ENCODE measurements at regions not wholly inside any gene's neighbourhood (a gene's known extent, or its start where the extent isn't known, plus 50 kb on each side); places are given as distances from the start of the nearest gene placed in this dataset.

DNA sequence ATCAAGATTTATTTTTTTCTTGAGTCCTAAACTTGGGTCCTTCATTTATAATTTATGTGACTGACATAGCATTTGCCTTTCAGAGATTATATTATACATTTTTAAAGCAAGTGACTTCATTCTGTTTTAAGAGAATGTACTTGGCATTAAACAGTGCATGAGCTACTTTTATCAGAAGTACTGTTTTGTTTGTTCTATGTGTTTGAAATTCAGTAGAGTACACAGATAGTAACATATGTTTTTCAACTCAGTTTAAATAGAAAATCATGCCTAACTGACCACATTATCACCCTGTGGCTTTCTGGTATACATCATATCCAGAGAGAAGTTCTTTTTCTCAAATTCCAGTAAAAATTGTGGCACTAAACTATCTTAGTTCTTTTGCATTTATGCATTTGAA, 335.3 kb upstream of the CDH18 start:
- TF ChIP-seq, protein P1, sequence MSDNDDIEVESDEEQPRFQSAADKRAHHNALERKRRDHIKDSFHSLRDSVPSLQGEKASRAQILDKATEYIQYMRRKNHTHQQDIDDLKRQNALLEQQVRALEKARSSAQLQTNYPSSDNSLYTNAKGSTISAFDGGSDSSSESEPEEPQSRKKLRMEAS (IDR thresholded peaks at IDR 0.05): no peak
- TF ChIP-seq GABPA (IDR thresholded peaks at IDR 0.05 in 1 of 2, conservative IDR thresholded peaks at IDR 0.05 in 1 of 2) (no peak), JUND (IDR thresholded peaks at IDR 0.05) (no peak), RAD21 (IDR thresholded peaks at IDR 0.05) (no peak), HNF4G (IDR thresholded peaks at IDR 0.05) (no peak), YY1 (IDR thresholded peaks at IDR 0.05) (no peak), RXRA (IDR thresholded peaks at IDR 0.05) (no peak), TAF1 (conservative IDR thresholded peaks at IDR 0.05) (no peak)
- TF ChIP-seq, protein P2, sequence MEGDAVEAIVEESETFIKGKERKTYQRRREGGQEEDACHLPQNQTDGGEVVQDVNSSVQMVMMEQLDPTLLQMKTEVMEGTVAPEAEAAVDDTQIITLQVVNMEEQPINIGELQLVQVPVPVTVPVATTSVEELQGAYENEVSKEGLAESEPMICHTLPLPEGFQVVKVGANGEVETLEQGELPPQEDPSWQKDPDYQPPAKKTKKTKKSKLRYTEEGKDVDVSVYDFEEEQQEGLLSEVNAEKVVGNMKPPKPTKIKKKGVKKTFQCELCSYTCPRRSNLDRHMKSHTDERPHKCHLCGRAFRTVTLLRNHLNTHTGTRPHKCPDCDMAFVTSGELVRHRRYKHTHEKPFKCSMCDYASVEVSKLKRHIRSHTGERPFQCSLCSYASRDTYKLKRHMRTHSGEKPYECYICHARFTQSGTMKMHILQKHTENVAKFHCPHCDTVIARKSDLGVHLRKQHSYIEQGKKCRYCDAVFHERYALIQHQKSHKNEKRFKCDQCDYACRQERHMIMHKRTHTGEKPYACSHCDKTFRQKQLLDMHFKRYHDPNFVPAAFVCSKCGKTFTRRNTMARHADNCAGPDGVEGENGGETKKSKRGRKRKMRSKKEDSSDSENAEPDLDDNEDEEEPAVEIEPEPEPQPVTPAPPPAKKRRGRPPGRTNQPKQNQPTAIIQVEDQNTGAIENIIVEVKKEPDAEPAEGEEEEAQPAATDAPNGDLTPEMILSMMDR (IDR thresholded peaks at IDR 0.05; ENCODE audit: low read depth, low read length, missing input control): no peak
- TF ChIP-seq, protein P3, sequence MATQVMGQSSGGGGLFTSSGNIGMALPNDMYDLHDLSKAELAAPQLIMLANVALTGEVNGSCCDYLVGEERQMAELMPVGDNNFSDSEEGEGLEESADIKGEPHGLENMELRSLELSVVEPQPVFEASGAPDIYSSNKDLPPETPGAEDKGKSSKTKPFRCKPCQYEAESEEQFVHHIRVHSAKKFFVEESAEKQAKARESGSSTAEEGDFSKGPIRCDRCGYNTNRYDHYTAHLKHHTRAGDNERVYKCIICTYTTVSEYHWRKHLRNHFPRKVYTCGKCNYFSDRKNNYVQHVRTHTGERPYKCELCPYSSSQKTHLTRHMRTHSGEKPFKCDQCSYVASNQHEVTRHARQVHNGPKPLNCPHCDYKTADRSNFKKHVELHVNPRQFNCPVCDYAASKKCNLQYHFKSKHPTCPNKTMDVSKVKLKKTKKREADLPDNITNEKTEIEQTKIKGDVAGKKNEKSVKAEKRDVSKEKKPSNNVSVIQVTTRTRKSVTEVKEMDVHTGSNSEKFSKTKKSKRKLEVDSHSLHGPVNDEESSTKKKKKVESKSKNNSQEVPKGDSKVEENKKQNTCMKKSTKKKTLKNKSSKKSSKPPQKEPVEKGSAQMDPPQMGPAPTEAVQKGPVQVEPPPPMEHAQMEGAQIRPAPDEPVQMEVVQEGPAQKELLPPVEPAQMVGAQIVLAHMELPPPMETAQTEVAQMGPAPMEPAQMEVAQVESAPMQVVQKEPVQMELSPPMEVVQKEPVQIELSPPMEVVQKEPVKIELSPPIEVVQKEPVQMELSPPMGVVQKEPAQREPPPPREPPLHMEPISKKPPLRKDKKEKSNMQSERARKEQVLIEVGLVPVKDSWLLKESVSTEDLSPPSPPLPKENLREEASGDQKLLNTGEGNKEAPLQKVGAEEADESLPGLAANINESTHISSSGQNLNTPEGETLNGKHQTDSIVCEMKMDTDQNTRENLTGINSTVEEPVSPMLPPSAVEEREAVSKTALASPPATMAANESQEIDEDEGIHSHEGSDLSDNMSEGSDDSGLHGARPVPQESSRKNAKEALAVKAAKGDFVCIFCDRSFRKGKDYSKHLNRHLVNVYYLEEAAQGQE (IDR thresholded peaks at IDR 0.05): no peak
- TF ChIP-seq, protein P4, sequence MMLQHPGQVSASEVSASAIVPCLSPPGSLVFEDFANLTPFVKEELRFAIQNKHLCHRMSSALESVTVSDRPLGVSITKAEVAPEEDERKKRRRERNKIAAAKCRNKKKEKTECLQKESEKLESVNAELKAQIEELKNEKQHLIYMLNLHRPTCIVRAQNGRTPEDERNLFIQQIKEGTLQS (IDR thresholded peaks at IDR 0.05): no peak
